ENCODE measurements at regions not wholly inside any gene's neighbourhood (a gene's known extent, or its start where the extent isn't known, plus 50 kb on each side); places are given as distances from the start of the nearest gene placed in this dataset.

GRCh38 chr14:38774162-38774561, 328.9 kb downstream of the SEC23A start:
- POLR2A ChIA-PET: no interaction called here
- H3K4me3 ChIP-seq (replicated peaks in 1 of 2; ENCODE audit: low read depth in 1 of 2, low read length in 2 of 2): no peak overlapping the region
- H4K20me1 ChIP-seq (ENCODE audit: insufficient read depth): no peaks in the 10 kb centered on the region
- no peaks in the 10 kb centered on the region for H3K27me3 ChIP-seq (ENCODE audit: insufficient read depth, low read length)
- no peaks in the 10 kb centered on the region for H3K9me2 ChIP-seq (ENCODE audit: insufficient read depth)
- intact Hi-C loops (cut with micrococcal nuclease): no loop called here
- ATAC-seq (no peak), DNase-seq (ENCODE audit: low read depth, low spot score) (no peak)
- H3K9me3 ChIP-seq (ENCODE audit: control insufficient read depth in 1 of 2, insufficient read depth in 1 of 2, low read depth in 1 of 2, low read length in 2 of 2): no peaks in the 10 kb centered on the region
- H3K36me3 ChIP-seq (ENCODE audit: control insufficient read depth in 1 of 2, insufficient read depth in 2 of 2, low read length in 2 of 2): no peaks in the 10 kb centered on the region
- no peak overlapping the region for H3K9ac ChIP-seq (ENCODE audit: low read length)
- BruUV-seq (replicated peaks): no TSS peak
- H3K4me1 ChIP-seq (ENCODE audit: control insufficient read depth in 1 of 2, insufficient read depth in 2 of 2, low read length in 2 of 2): no peaks in the 10 kb centered on the region
- CTCF ChIA-PET: no interaction called here
- TF ChIP-seq ELF1 (IDR thresholded peaks at IDR 0.05; ENCODE audit: borderline replicate concordance, low read depth) (no peak), RAD21 (IDR thresholded peaks at IDR 0.05; ENCODE audit: low read depth) (no peak), EZH2 (IDR thresholded peaks at IDR 0.05) (no peak), YY1 (IDR thresholded peaks at IDR 0.05; ENCODE audit: extremely low read depth, insufficient replicate concordance, low read depth, low read length) (no peak), SIN3A (IDR thresholded peaks at IDR 0.05; ENCODE audit: low read depth) (no peak), POLR2AphosphoS5 (IDR thresholded peaks at IDR 0.05; ENCODE audit: low read depth, low read length) (no peak), JUND (IDR thresholded peaks at IDR 0.05) (no peak), ZNF274 (IDR thresholded peaks at IDR 0.05; ENCODE audit: low read depth, low read length) (no peak), FOSL1 (IDR thresholded peaks at IDR 0.05; ENCODE audit: low read depth) (no peak), CEBPB (IDR thresholded peaks at IDR 0.05; ENCODE audit: low read depth) (no peak)
- TF ChIP-seq, protein P1, sequence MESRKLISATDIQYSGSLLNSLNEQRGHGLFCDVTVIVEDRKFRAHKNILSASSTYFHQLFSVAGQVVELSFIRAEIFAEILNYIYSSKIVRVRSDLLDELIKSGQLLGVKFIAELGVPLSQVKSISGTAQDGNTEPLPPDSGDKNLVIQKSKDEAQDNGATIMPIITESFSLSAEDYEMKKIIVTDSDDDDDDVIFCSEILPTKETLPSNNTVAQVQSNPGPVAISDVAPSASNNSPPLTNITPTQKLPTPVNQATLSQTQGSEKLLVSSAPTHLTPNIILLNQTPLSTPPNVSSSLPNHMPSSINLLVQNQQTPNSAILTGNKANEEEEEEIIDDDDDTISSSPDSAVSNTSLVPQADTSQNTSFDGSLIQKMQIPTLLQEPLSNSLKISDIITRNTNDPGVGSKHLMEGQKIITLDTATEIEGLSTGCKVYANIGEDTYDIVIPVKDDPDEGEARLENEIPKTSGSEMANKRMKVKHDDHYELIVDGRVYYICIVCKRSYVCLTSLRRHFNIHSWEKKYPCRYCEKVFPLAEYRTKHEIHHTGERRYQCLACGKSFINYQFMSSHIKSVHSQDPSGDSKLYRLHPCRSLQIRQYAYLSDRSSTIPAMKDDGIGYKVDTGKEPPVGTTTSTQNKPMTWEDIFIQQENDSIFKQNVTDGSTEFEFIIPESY (IDR thresholded peaks at IDR 0.05; ENCODE audit: extremely low read depth, insufficient replicate concordance, low read length): no peak
- H3K4me2 ChIP-seq (ENCODE audit: low read length): no peak overlapping the region
- H2AFZ ChIP-seq (ENCODE audit: low read depth, low read length, poor library complexity, severe bottlenecking): no peak overlapping the region
- no peaks in the 10 kb centered on the region for H3K79me2 ChIP-seq (ENCODE audit: insufficient read depth, low read length)
- RAD21 ChIA-PET (ENCODE audit: low non-redundant PET in 1 of 2, low total read pairs in 2 of 2, uncharacterized antibody in 2 of 2, unreplicated experiment in 2 of 2): no interaction called here
- no peak overlapping the region for H3K27ac ChIP-seq (ENCODE audit: low read depth, low read length)

All from HCT116 (cell line).